B cell (primary cell): ENCODE measurements at regions not wholly inside any gene's neighbourhood (a gene's known extent, or its start where the extent isn't known, plus 50 kb on each side); places are given as distances from the start of the nearest gene placed in this dataset.

ENCODE experiments used
- ATAC-seq: fragments of 200-7000 bp; cut with Tn5 transposase; one replicate; pipeline ENCODE4 v1.10.0; 2021; ENCODE audit warnings: low read depth, mild to moderate bottlenecking, moderate number of reproducible peaks, moderate library complexity
- CTCF ChIA-PET: fragments of 350-600 bp; sonication (Branson Sonifier 250); formaldehyde crosslinking; loops from one replicate; lab custom pipeline; 2021; ENCODE audit warnings: antibody characterized with exemption, inconsistent platforms; lab: Charles Lee
- POLR2A ChIA-PET: fragments of 350-600 bp; sonication (Branson Sonifier 250); formaldehyde crosslinking; loops from one replicate; lab custom pipeline; 2021; ENCODE audit warnings: antibody characterized with exemption; lab: Charles Lee
- DNase-seq: peaks from one replicate; pipeline ENCODE4 v3.0.0; 2013
- H2AFZ ChIP-seq: 2 replicates; pipeline ENCODE4 v1.6.1; 2012; ENCODE audit warnings: mild to moderate bottlenecking, low read depth, low read length; ENCODE audit not compliant: insufficient read depth, poor library complexity, severe bottlenecking
- H3K27ac ChIP-seq, 2 donors: 1 replicate in 1 of 2; 2 replicates in 1 of 2; pipeline ENCODE4 v1.5.1; 2012 to 2013; ENCODE audit warnings: low read length in 2 of 2, mild to moderate bottlenecking in 2 of 2, moderate library complexity in 1 of 2
- H3K27me3 ChIP-seq, 4 experiments: fragments of 200-600 bp in 1 of 4; sonication (generic) in 1 of 4; replicated peaks in 1 of 4; 1 replicate in 2 of 4; 2 replicates in 2 of 4; pipeline versions ENCODE4 v1.6.1 to v1.7.0; 2013 to 2016; ENCODE audit warnings: low read length in 3 of 4, mild to moderate bottlenecking in 2 of 4, mixed read lengths in 1 of 4, moderate library complexity in 1 of 4; ENCODE audit not compliant: insufficient read depth in 4 of 4, control insufficient read depth in 3 of 4; ENCODE audit errors: control extremely low read depth in 1 of 4
- H3K36me3 ChIP-seq, 2 experiments: replicated peaks in 1 of 2; 1 replicate in 1 of 2; 2 replicates in 1 of 2; pipeline versions ENCODE4 v1.6.1 to v1.7.1; 2013; ENCODE audit warnings: low read length in 1 of 2; ENCODE audit not compliant: insufficient read depth in 2 of 2, control insufficient read depth in 1 of 2; ENCODE audit errors: control extremely low read depth in 1 of 2, extremely low read depth in 1 of 2
- H3K4me1 ChIP-seq, 2 donors: fragments of 200-600 bp in 1 of 2; sonication (generic) in 1 of 2; 1 replicate in 1 of 2; 2 replicates in 1 of 2; pipeline versions ENCODE4 v1.5.1 to v1.6.1; 2013 to 2017; ENCODE audit warnings: low read length in 2 of 2; ENCODE audit not compliant: control insufficient read depth in 2 of 2, insufficient read depth in 2 of 2
- H3K4me2 ChIP-seq: replicated peaks from 2 replicates; pipeline ENCODE3; 2012; ENCODE audit warnings: mild to moderate bottlenecking, low read depth, low read length; ENCODE audit not compliant: poor library complexity, severe bottlenecking
- H3K4me3 ChIP-seq, 5 experiments: fragments of 200-600 bp in 1 of 5; sonication (generic) in 1 of 5; 1 replicate in 3 of 5; 2 replicates in 2 of 5; pipeline versions ENCODE4 v1.5.1 to v1.7.0; 2011 to 2016; ENCODE audit warnings: low read length in 4 of 5, mild to moderate bottlenecking in 4 of 5, low read depth in 2 of 5, control low read depth in 1 of 5, moderate library complexity in 1 of 5; ENCODE audit not compliant: insufficient read depth in 1 of 5; ENCODE audit errors: control extremely low read depth in 1 of 5, extremely low read depth in 1 of 5
- H3K79me2 ChIP-seq: fragments of 200-600 bp; sonication (generic); one replicate; pipeline ENCODE4 v1.6.0; 2016; ENCODE audit warnings: low read length; ENCODE audit not compliant: control insufficient read depth, insufficient read depth
- H3K9ac ChIP-seq: fragments of 200-600 bp; sonication (generic); 2 replicates; pipeline ENCODE4 v1.6.1; 2017; ENCODE audit warnings: mild to moderate bottlenecking, low read length, moderate library complexity
- H3K9me3 ChIP-seq, 3 donors: one replicate each; pipeline versions ENCODE4 v1.6.1 to v1.7.1; 2013; ENCODE audit warnings: low read length in 2 of 3; ENCODE audit not compliant: control insufficient read depth in 2 of 3, insufficient read depth in 1 of 3; ENCODE audit errors: control extremely low read depth in 1 of 3
- H4K20me1 ChIP-seq: 2 replicates; pipeline ENCODE4 v1.6.0; 2012; ENCODE audit warnings: mild to moderate bottlenecking, low read length; ENCODE audit not compliant: insufficient read depth, control insufficient read depth, poor library complexity, severe bottlenecking
- H3K27ac Mint-ChIP-seq: one replicate; pipeline ENCODE4 v1.8.0; 2021; ENCODE audit warnings: mixed read lengths
- H3K27me3 Mint-ChIP-seq: one replicate; pipeline ENCODE4 v1.8.0; 2021; ENCODE audit warnings: mixed read lengths
- H3K4me1 Mint-ChIP-seq: one replicate; pipeline ENCODE4 v1.8.0; 2021; ENCODE audit warnings: mixed read lengths
- H3K4me3 Mint-ChIP-seq: one replicate; pipeline ENCODE4 v1.8.0; 2021; ENCODE audit warnings: mixed read lengths
- H3K9me3 Mint-ChIP-seq: one replicate; pipeline ENCODE4 v1.8.0; 2022; ENCODE audit warnings: mixed read lengths; ENCODE audit not compliant: insufficient read depth
- EZH2 ChIP-seq: IDR thresholded peaks from 2 replicates; pipeline ENCODE4 v1.6.1; 2012; ENCODE audit warnings: borderline replicate concordance, low read depth, mild to moderate bottlenecking, moderate library complexity, low read length; ENCODE audit not compliant: insufficient read depth, poor library complexity, severe bottlenecking
- WGBS: methylation state at CpG from one replicate; pipeline ENCODE4 v1.1.5; 2013; ENCODE audit warnings: missing lambda C conversion rate; ENCODE audit not compliant: insufficient coverage; 5-methylcytosine and 5-hydroxymethylcytosine counted together
- intact Hi-C: fragments of 100-400 bp; cut with micrococcal nuclease; formaldehyde crosslinking; loops from one replicate; pipeline ENCODE4 v1.10.0; 2022
- TF ChIP-seq, protein P1 (sequence below): fragments of 200-600 bp; IDR thresholded peaks from one replicate; pipeline ENCODE4 v1.8.0; 2022; ENCODE audit warnings: antibody characterized with exemption, mild to moderate bottlenecking

DNA sequence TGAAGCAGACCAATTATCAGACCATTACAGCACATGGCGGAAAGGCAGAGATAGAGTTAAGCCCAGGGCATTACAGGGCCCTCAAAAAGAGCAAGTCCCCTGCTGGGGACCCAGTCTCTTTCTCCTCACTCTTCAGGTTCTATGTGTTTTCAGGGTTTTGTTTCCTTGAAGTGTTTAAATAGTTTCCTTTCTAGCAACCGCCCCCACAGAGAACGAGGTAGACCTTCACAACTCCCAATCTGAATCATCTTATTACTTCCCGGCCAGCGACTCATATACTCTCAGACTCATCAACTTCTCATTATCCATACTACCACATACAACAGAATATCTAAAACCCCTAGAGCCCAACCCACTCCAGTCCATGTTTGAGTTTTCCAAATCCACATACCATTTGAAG, 526.6 kb upstream of the ARID1B start:
- Mint-ChIP-seq H3K4me3 (no peak overlapping the region), H3K27me3 (no peaks in the 10 kb centered on the region), H3K4me1 (peaks cover 6% of the 10 kb centered on the region), H3K27ac (no peak overlapping the region), H3K9me3 (peaks cover 3% of the 10 kb centered on the region)
- no peaks in the 10 kb centered on the region for H4K20me1 ChIP-seq
- peaks cover 0 to 5% of the 10 kb centered on the region in 2 donors for H3K4me1 ChIP-seq
- ATAC-seq (no peak), DNase-seq (no peak)
- no peak overlapping the region for H3K27ac ChIP-seq
- no peaks in the 10 kb centered on the region for H3K9me3 ChIP-seq
- POLR2A ChIA-PET = no interaction called here
- H3K9ac ChIP-seq = no peak overlapping the region
- H3K79me2 ChIP-seq = no peaks in the 10 kb centered on the region
- intact Hi-C loops = no loop called here
- no peaks in the 10 kb centered on the region for H3K36me3 ChIP-seq
- H2AFZ ChIP-seq = no peak overlapping the region
- no peak overlapping the region for H3K4me3 ChIP-seq
- TF ChIP-seq, protein P1, sequence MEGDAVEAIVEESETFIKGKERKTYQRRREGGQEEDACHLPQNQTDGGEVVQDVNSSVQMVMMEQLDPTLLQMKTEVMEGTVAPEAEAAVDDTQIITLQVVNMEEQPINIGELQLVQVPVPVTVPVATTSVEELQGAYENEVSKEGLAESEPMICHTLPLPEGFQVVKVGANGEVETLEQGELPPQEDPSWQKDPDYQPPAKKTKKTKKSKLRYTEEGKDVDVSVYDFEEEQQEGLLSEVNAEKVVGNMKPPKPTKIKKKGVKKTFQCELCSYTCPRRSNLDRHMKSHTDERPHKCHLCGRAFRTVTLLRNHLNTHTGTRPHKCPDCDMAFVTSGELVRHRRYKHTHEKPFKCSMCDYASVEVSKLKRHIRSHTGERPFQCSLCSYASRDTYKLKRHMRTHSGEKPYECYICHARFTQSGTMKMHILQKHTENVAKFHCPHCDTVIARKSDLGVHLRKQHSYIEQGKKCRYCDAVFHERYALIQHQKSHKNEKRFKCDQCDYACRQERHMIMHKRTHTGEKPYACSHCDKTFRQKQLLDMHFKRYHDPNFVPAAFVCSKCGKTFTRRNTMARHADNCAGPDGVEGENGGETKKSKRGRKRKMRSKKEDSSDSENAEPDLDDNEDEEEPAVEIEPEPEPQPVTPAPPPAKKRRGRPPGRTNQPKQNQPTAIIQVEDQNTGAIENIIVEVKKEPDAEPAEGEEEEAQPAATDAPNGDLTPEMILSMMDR = no peak
- TF ChIP-seq EZH2 = no peak
- 54% methylated on average over 5 of the region's 5 CpGs for WGBS
- no peaks in the 10 kb centered on the region for H3K27me3 ChIP-seq
- CTCF ChIA-PET = no interaction called here
- no peak overlapping the region for H3K4me2 ChIP-seq

GRCh38 chr6:156242206-156242605, 535.0 kb upstream of the ARID1B start:
- TF ChIP-seq EZH2 = no peak
- TF ChIP-seq, protein P1 = no peak
- no peaks in the 10 kb centered on the region for H3K27me3 ChIP-seq
- no peaks in the 10 kb centered on the region for H3K9me3 ChIP-seq
- WGBS = no CpG with 5 or more reads among the region's 3 CpGs
- H2AFZ ChIP-seq = no peak overlapping the region
- no peaks in the 10 kb centered on the region for H3K9me3 Mint-ChIP-seq
- H3K4me3 ChIP-seq = no peak overlapping the region
- POLR2A ChIA-PET = no interaction called here
- H3K36me3 ChIP-seq = no peaks in the 10 kb centered on the region
- no peak overlapping the region for H3K4me2 ChIP-seq
- H3K27me3 Mint-ChIP-seq = no peaks in the 10 kb centered on the region
- no peak overlapping the region for H3K4me3 Mint-ChIP-seq
- no peaks in the 10 kb centered on the region for H3K79me2 ChIP-seq
- intact Hi-C loops = no loop called here
- ATAC-seq (no peak), DNase-seq (no peak)
- H3K4me1 ChIP-seq = no peaks in the 10 kb centered on the region
- H3K9ac ChIP-seq = no peak overlapping the region
- CTCF ChIA-PET = no interaction called here
- H3K27ac ChIP-seq = no peak overlapping the region
- H3K27ac Mint-ChIP-seq = no peak overlapping the region
- no peaks in the 10 kb centered on the region for H3K4me1 Mint-ChIP-seq
- H4K20me1 ChIP-seq = no peaks in the 10 kb centered on the region
